ENCODE measurements at regions not wholly inside any gene's neighbourhood (a gene's known extent, or its start where the extent isn't known, plus 50 kb on each side); places are given as distances from the start of the nearest gene placed in this dataset.

- TF ChIP-seq CTCF (tag by site-specific recombination; IDR thresholded peaks at IDR 0.05) (no peak), ZNF266 (tag by site-specific recombination; IDR thresholded peaks at IDR 0.05; ENCODE audit: low read depth) (no peak), ZSCAN18 (tag by site-specific recombination; IDR thresholded peaks at IDR 0.05) (no peak), ZNF785 (tag by site-specific recombination; IDR thresholded peaks at IDR 0.05) (no peak), ZNF664 (tag by site-specific recombination; IDR thresholded peaks at IDR 0.05) (no peak), ZBTB8A (tag by site-specific recombination; IDR thresholded peaks at IDR 0.05) (no peak), ZNF302 (tag by site-specific recombination; IDR thresholded peaks at IDR 0.05; ENCODE audit: low read depth) (no peak), ZNF561 (tag by site-specific recombination; IDR thresholded peaks at IDR 0.05; ENCODE audit: borderline replicate concordance) (no peak), SP3 (tag by site-specific recombination; IDR thresholded peaks at IDR 0.05) (no peak), ZNF121 (tag by site-specific recombination; IDR thresholded peaks at IDR 0.05) (no peak)
Observed at GRCh38 chr13:78785764-78786163, 126.8 kb upstream of the OBI1 start.
